ENCODE measurements at regions not wholly inside any gene's neighbourhood (a gene's known extent, or its start where the extent isn't known, plus 50 kb on each side); places are given as distances from the start of the nearest gene placed in this dataset.

- TF ChIP-seq POLR2A (IDR thresholded peaks at IDR 0.05) = no peak
- no peak for TF ChIP-seq CTCF (IDR thresholded peaks at IDR 0.05)
Observed at GRCh38 chr4:85291226-85291625, 183.7 kb upstream of the ARHGAP24 start.

Measured in right lobe of liver (tissue), 4 donors.